ENCODE measurements at regions not wholly inside any gene's neighbourhood (a gene's known extent, or its start where the extent isn't known, plus 50 kb on each side); places are given as distances from the start of the nearest gene placed in this dataset.

GRCh38 chr3:5485427-5485826 lies 297.9 kb downstream of the EDEM1 start:
- H3K27me3 ChIP-seq (ENCODE audit: control insufficient read depth, insufficient read depth, low read length): no peaks in the 10 kb centered on the region
- DNase-seq (ENCODE audit: low read depth): no peak
- TF ChIP-seq CTCF (IDR thresholded peaks at IDR 0.05; ENCODE audit: insufficient read depth, low read length, poor library complexity, severe bottlenecking): no peak
- H3K36me3 ChIP-seq (ENCODE audit: control insufficient read depth, insufficient read depth, low read length): no peaks in the 10 kb centered on the region
- no peak overlapping the region for H3K4me3 ChIP-seq (ENCODE audit: low read depth, low read length)

GRCh38 chr3:5488771-5489170 lies 301.3 kb downstream of the EDEM1 start:
- no peak for DNase-seq (ENCODE audit: low read depth)

DNA sequence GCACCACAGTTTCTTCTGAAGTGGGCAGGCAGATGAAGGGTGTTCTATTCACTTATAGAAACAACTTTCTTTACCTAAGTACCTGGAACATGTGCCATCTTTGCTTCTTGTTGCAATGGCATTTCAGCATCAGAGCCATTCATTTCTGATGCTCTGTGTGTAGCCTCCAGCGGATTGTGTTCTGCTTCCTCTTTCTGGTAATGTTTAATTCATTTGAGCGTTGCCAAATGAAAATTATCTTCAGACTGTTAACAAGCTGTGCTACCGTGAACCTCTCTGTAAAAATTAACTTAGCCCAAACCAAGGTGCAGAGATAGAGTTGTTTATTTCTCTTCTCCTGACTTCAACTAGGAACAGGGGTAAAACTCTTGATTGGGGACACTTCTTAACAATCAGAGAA lies 302.0 kb downstream of the EDEM1 start:
- no peak overlapping the region for H3K4me3 ChIP-seq (ENCODE audit: low read depth, low read length)
- TF ChIP-seq CTCF (IDR thresholded peaks at IDR 0.05; ENCODE audit: insufficient read depth, low read length, poor library complexity, severe bottlenecking): no peak
- DNase-seq (ENCODE audit: low read depth): no peak
- H3K36me3 ChIP-seq (ENCODE audit: control insufficient read depth, insufficient read depth, low read length): no peaks in the 10 kb centered on the region
- H3K27me3 ChIP-seq (ENCODE audit: control insufficient read depth, insufficient read depth, low read length): no peaks in the 10 kb centered on the region

More at GRCh38 chr3:5488771-5489170, 301.3 kb downstream of the EDEM1 start:
- Histone ChIP-seq H3K4me3 (ENCODE audit: low read depth, low read length) (no peak overlapping the region), H3K27me3 (ENCODE audit: control insufficient read depth, insufficient read depth, low read length) (no peaks in the 10 kb centered on the region), H3K36me3 (ENCODE audit: control insufficient read depth, insufficient read depth, low read length) (no peaks in the 10 kb centered on the region)
- no peak for TF ChIP-seq CTCF (IDR thresholded peaks at IDR 0.05; ENCODE audit: insufficient read depth, low read length, poor library complexity, severe bottlenecking)

GRCh38 chr3:5494905-5495519 lies 307.5 kb downstream of the EDEM1 start:
- Histone ChIP-seq H3K4me3 (ENCODE audit: low read depth, low read length) (no peak overlapping the region), H3K36me3 (ENCODE audit: control insufficient read depth, insufficient read depth, low read length) (no peaks in the 10 kb centered on the region), H3K27me3 (ENCODE audit: control insufficient read depth, insufficient read depth, low read length) (no peaks in the 10 kb centered on the region)
- no peak for TF ChIP-seq CTCF (IDR thresholded peaks at IDR 0.05; ENCODE audit: insufficient read depth, low read length, poor library complexity, severe bottlenecking)
- peak; percentile 0 for DNase-seq (ENCODE audit: low read depth)

GRCh38 chr3:5497497-5497896 lies 310.0 kb downstream of the EDEM1 start:
- H3K4me3 ChIP-seq (ENCODE audit: low read depth, low read length): no peak overlapping the region

More at GRCh38 chr3:5497497-5497896, 310.0 kb downstream of the EDEM1 start:
- no peak for DNase-seq (ENCODE audit: low read depth)
- H3K27me3 ChIP-seq (ENCODE audit: control insufficient read depth, insufficient read depth, low read length): no peaks in the 10 kb centered on the region
- no peak for TF ChIP-seq CTCF (IDR thresholded peaks at IDR 0.05; ENCODE audit: insufficient read depth, low read length, poor library complexity, severe bottlenecking)
- no peaks in the 10 kb centered on the region for H3K36me3 ChIP-seq (ENCODE audit: control insufficient read depth, insufficient read depth, low read length)
